Loucy (cell line): ENCODE measurements at regions not wholly inside any gene's neighbourhood (a gene's known extent, or its start where the extent isn't known, plus 50 kb on each side); places are given as distances from the start of the nearest gene placed in this dataset.

ENCODE experiments used
- H2AFZ ChIP-seq: fragments of 200-600 bp; sonication (generic); 2 replicates; pipeline ENCODE4 v1.6.0; 2016; ENCODE audit warnings: antibody characterized with exemption, mild to moderate bottlenecking, low read length, moderate library complexity
- H3F3A ChIP-seq: fragments of 200-600 bp; 2 replicates; pipeline ENCODE4 v1.6.0; 2016; ENCODE audit warnings: antibody characterized with exemption, low read depth, mild to moderate bottlenecking
- H3K27me3 ChIP-seq: fragments of 200-600 bp; sonication (generic); 2 replicates; pipeline ENCODE4 v1.6.1; 2014; ENCODE audit warnings: low read length, mild to moderate bottlenecking; ENCODE audit not compliant: insufficient read depth, poor library complexity, severe bottlenecking
- H3K36me3 ChIP-seq: fragments of 200-600 bp; sonication (generic); 2 replicates; pipeline ENCODE4 v1.6.1; 2016; ENCODE audit warnings: low read length; ENCODE audit not compliant: insufficient read depth
- H3K4me1 ChIP-seq: fragments of 200-600 bp; sonication (generic); 2 replicates; pipeline ENCODE4 v1.5.1; 2014; ENCODE audit warnings: low read length, mild to moderate bottlenecking; ENCODE audit not compliant: insufficient read depth, poor library complexity, severe bottlenecking
- H3K4me2 ChIP-seq: fragments of 200-600 bp; sonication (generic); 2 replicates; pipeline ENCODE4 v1.6.0; 2014; ENCODE audit warnings: antibody characterized with exemption, low read length, low read depth, mild to moderate bottlenecking; ENCODE audit not compliant: poor library complexity, severe bottlenecking
- H3K4me3 ChIP-seq: fragments of 200-600 bp; sonication (generic); 2 replicates; pipeline ENCODE4 v1.5.1; 2014; ENCODE audit warnings: low read length, mild to moderate bottlenecking, mixed read lengths; ENCODE audit not compliant: poor library complexity, severe bottlenecking
- H3K79me2 ChIP-seq: fragments of 200-600 bp; sonication (generic); 2 replicates; pipeline ENCODE4 v1.6.1; 2014; ENCODE audit warnings: low read length; ENCODE audit not compliant: insufficient read depth
- H3K9ac ChIP-seq: fragments of 200-600 bp; sonication (generic); 2 replicates; pipeline ENCODE4 v1.6.0; 2014; ENCODE audit warnings: mild to moderate bottlenecking, low read depth, low read length, moderate library complexity; ENCODE audit not compliant: poor library complexity, severe bottlenecking
- H3K9me2 ChIP-seq: fragments of 200-600 bp; sonication (generic); replicated peaks from 2 replicates; pipeline ENCODE4 v1.6.1; 2016; ENCODE audit warnings: low read depth, low read length, mixed read lengths
- H3K9me3 ChIP-seq: fragments of 200-600 bp; sonication (generic); 2 replicates; pipeline ENCODE4 v1.6.1; 2014; ENCODE audit warnings: mild to moderate bottlenecking, antibody characterized with exemption, low read length, low read depth; ENCODE audit not compliant: insufficient read depth
- H4K20me1 ChIP-seq: fragments of 200-600 bp; sonication (generic); 2 replicates; pipeline ENCODE4 v1.6.0; 2014; ENCODE audit warnings: antibody characterized with exemption, low read length, mild to moderate bottlenecking; ENCODE audit not compliant: insufficient read depth, poor library complexity, severe bottlenecking
- CTCF ChIP-seq: fragments of 200-600 bp; sonication (generic); conservative IDR thresholded peaks from 2 replicates; pipeline ENCODE4 v1.5.1; 2014; ENCODE audit warnings: mild to moderate bottlenecking, antibody characterized with exemption, low read length
- EZH2phosphoT487 ChIP-seq: fragments of 200-600 bp; IDR thresholded peaks from 2 replicates; pipeline ENCODE4 v1.6.1; 2018; ENCODE audit warnings: antibody characterized with exemption, mild to moderate bottlenecking, moderate library complexity, borderline replicate concordance

- Histone ChIP-seq H2AFZ (no peak overlapping the region), H3K9ac (no peak overlapping the region), H3K4me2 (no peak overlapping the region), H4K20me1 (no peaks in the 10 kb centered on the region), H3K4me3 (no peak overlapping the region), H3K79me2 (no peaks in the 10 kb centered on the region), H3K27me3 (no peaks in the 10 kb centered on the region), H3K9me2 (no peaks in the 10 kb centered on the region), H3K4me1 (no peaks in the 10 kb centered on the region), H3F3A (no peaks in the 10 kb centered on the region), H3K9me3 (no peaks in the 10 kb centered on the region), H3K36me3 (no peaks in the 10 kb centered on the region)
- no peak for TF ChIP-seq EZH2phosphoT487
- TF ChIP-seq CTCF = no peak
These were observed 216.3 kb upstream of the FAM78B start for GRCh38 chr1:166383137-166383536.

- Histone ChIP-seq H3K9me2 (no peaks in the 10 kb centered on the region), H3K36me3 (no peaks in the 10 kb centered on the region), H3K27me3 (no peaks in the 10 kb centered on the region), H3K79me2 (no peaks in the 10 kb centered on the region), H3K9me3 (no peaks in the 10 kb centered on the region), H4K20me1 (no peaks in the 10 kb centered on the region), H2AFZ (no peak overlapping the region), H3F3A (no peaks in the 10 kb centered on the region), H3K4me1 (no peaks in the 10 kb centered on the region), H3K4me2 (no peak overlapping the region), H3K9ac (no peak overlapping the region), H3K4me3 (no peak overlapping the region)
- no peak for TF ChIP-seq EZH2phosphoT487
- TF ChIP-seq CTCF = no peak
These were observed 217.0 kb upstream of the FAM78B start for GRCh38 chr1:166383635-166384346.

GRCh38 chr1:166384948-166385347 is 218.1 kb upstream of the FAM78B start:
- Histone ChIP-seq H3K4me2 (no peak overlapping the region), H3K27me3 (no peaks in the 10 kb centered on the region)
- no peak for TF ChIP-seq EZH2phosphoT487
- TF ChIP-seq CTCF = no peak

More at GRCh38 chr1:166384948-166385347, 218.1 kb upstream of the FAM78B start:
- no peak overlapping the region for H2AFZ ChIP-seq
- H3K4me1 ChIP-seq = no peaks in the 10 kb centered on the region
- no peaks in the 10 kb centered on the region for H4K20me1 ChIP-seq
- no peaks in the 10 kb centered on the region for H3K9me2 ChIP-seq
- H3K4me3 ChIP-seq = no peak overlapping the region
- no peak overlapping the region for H3K9ac ChIP-seq
- no peaks in the 10 kb centered on the region for H3K79me2 ChIP-seq
- H3K36me3 ChIP-seq = no peaks in the 10 kb centered on the region
- H3F3A ChIP-seq = no peaks in the 10 kb centered on the region
- no peaks in the 10 kb centered on the region for H3K9me3 ChIP-seq
